IPS-18a (cell line): ENCODE measurements at regions not wholly inside any gene's neighbourhood (a gene's known extent, or its start where the extent isn't known, plus 50 kb on each side); places are given as distances from the start of the nearest gene placed in this dataset.
"Not testable (repeated sequence)": the region's sequence is repeated elsewhere in the genome, so short reads cannot be mapped to it uniquely, and the experiment has no call there.

Experiments
- H3K27ac ChIP-seq: one replicate; pipeline ENCODE4 v1.5.1; 2013; ENCODE audit warnings: low read length
- H3K27me3 ChIP-seq: one replicate; pipeline ENCODE4 v1.6.1; 2013; ENCODE audit warnings: mild to moderate bottlenecking, low read length; ENCODE audit not compliant: control insufficient read depth, insufficient read depth
- H3K36me3 ChIP-seq: one replicate; pipeline ENCODE4 v1.6.1; 2013; ENCODE audit warnings: low read depth, low read length; ENCODE audit not compliant: control insufficient read depth
- H3K4me1 ChIP-seq: one replicate; pipeline ENCODE4 v1.6.1; 2013; ENCODE audit warnings: low read depth, low read length; ENCODE audit not compliant: control insufficient read depth
- H3K4me3 ChIP-seq: one replicate; pipeline ENCODE4 v1.5.1; 2013; ENCODE audit warnings: low read length
- H3K9ac ChIP-seq: one replicate; pipeline ENCODE4 v1.6.1; 2013; ENCODE audit warnings: mild to moderate bottlenecking, low read length, moderate library complexity
- H3K9me3 ChIP-seq: one replicate; pipeline ENCODE4 v1.6.1; 2013; ENCODE audit warnings: low read depth, low read length; ENCODE audit not compliant: control insufficient read depth

DNA sequence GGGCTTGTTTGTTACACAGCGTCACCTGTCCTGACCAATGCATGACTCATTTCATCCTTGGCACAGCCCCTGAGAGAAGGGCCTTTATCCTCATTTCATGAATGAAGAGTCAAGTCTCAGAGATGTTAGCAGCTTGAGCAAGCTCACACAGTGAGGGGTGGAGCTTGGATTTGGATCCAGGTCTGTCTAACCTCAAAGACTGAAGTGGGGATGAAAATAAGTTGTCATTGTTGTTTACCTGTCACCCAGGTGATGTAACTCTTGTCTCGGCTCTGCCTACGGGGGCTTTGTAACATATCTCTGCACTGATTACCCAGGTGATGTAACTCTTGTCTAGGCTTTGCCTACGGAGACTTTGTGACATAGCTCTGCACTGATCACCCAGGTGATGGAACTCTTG lies 4218.2 kb upstream of the OR11H1 start:
- H3K36me3 ChIP-seq, H3K9ac ChIP-seq, H3K27ac ChIP-seq, H3K27me3 ChIP-seq, H3K4me1 ChIP-seq, H3K4me3 ChIP-seq: not testable (repeated sequence)
- peaks cover 68% of the 10 kb centered on the region for H3K9me3 ChIP-seq

DNA sequence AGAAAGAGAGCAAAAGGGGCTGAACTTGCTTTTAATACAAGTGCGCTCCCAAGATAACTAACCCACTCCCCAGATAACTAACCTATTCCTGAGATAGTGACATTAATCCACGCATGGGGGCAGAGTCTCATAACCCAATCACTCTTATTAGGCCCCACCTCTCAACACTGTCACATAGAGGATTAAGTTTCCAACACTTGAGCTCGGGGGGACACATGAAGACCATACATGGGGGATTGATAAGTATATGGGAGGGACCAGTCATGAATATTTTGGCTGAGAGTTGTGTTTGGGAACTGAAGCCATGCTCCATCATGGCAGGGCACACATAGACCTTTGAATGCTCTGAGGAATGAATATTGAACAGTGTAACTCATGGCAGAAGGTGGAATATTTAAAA lies 4217.3 kb upstream of the OR11H1 start:
- H3K9me3 ChIP-seq: peaks cover 67% of the 10 kb centered on the region
- not testable (repeated sequence) for H3K27me3 ChIP-seq, H3K9ac ChIP-seq, H3K4me1 ChIP-seq, H3K36me3 ChIP-seq, H3K4me3 ChIP-seq, H3K27ac ChIP-seq

DNA sequence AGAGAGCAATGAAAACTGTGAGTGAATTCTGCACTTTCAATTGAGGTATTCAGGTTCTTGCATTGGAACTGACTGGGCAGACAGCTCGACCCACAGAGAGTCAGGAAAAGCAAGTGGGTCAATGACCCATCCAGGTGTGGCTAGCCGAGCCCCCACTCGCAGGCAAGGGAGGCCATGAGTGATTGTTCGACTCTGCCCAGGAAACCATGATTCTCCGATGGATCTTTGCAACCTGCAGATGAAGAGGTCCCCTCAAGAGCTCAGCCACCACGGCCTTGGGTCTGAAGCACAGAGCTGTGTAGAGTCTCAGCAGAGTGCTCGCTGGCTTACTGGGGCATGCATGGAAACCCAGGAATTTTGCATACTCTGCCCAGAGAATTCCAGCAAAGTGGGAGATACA lies 4215.4 kb upstream of the OR11H1 start:
- peaks cover 63% of the 10 kb centered on the region for H3K9me3 ChIP-seq
- H3K4me1 ChIP-seq, H3K9ac ChIP-seq, H3K4me3 ChIP-seq, H3K27ac ChIP-seq, H3K36me3 ChIP-seq, H3K27me3 ChIP-seq: not testable (repeated sequence)

DNA sequence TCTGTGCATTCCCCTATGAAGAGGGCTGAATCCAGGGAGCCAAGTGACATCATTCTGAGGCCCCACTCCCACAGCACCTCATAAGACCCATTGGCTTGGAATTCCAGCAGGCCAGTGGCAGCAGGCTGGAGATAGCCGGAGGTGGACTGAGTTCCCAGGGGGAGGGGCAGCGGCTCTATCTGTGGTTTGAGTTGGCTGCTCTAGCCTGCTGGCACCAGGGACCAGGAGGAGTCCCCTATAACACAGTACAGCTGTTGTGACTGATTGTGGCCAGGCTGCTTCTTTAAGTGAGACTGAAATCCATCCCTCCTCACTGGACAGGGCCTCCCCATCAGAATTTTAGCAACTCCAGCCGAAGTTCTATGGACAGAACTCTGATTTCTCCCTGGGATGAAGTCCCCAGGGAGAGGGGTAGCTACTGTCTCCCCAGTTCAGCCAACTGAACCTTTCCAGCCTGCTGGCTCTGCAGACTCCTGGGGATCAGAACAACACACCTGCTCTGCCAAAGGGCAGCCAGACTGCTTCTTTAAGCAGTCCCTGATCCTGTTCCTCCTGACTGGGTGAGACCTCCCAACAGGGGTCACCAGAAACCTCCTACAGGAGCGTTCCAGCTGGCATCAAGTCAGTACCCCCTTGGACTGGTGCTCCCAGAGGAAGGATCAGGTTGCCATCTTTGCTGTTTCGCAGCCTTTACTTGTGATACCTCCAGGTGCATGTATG lies 4214.8 kb upstream of the OR11H1 start:
- H3K4me1 ChIP-seq, H3K27ac ChIP-seq, H3K27me3 ChIP-seq, H3K4me3 ChIP-seq, H3K36me3 ChIP-seq, H3K9ac ChIP-seq: not testable (repeated sequence)
- H3K9me3 ChIP-seq: peaks cover 57% of the 10 kb centered on the region

DNA sequence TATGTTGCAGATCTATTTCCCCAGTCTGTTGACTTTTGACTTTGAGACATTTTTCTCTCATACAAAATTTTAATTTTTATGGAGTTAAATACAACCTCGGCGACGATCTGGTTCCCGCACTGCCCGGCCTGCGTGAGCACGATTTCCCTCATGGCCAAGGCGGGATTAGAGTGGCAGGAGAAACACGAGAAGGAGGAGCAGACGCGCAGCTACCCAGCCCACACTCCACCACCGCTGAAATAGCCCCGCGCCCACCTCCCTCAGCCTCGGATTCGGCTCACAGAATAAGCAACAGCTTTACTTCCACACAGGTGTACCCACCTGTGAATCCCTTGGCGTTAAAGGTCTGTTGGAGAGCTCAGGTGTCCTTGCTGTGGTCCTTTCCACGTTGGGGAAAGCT lies 4209.4 kb upstream of the OR11H1 start:
- not testable (repeated sequence) for H3K27ac ChIP-seq, H3K27me3 ChIP-seq, H3K4me1 ChIP-seq, H3K4me3 ChIP-seq, H3K9ac ChIP-seq, H3K36me3 ChIP-seq
- peaks cover 21% of the 10 kb centered on the region for H3K9me3 ChIP-seq

DNA sequence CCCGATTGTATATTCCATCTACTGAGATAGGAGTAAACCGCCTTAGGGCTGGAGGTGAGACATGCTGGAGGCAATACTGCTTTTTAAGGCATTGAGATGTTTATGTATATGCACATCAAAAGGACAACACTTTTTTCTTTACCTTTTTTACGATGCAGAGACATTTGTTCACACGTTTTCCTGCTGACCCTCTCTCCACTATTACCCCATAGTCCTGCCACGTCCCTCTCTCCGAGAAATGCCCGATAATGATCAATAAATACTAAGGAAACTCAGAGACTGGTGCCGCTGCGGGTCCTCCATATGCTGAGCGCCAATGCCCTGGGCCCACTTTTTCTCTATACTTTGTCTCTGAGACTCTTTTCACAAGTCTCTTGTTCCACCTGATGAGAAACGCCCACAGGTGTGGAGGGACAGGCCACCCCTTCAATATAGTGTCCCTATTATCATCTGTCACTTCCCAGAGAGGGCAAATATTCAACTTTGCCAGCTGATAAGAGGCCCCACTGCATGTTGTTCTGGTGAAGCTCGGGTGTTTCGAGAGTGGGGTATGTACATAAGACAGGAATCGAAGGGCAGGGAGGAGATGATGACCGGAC lies 4203.5 kb upstream of the OR11H1 start:
- not testable (repeated sequence) for H3K9ac ChIP-seq, H3K27me3 ChIP-seq, H3K4me1 ChIP-seq, H3K36me3 ChIP-seq, H3K4me3 ChIP-seq, H3K27ac ChIP-seq
- peaks cover 52% of the 10 kb centered on the region for H3K9me3 ChIP-seq

DNA sequence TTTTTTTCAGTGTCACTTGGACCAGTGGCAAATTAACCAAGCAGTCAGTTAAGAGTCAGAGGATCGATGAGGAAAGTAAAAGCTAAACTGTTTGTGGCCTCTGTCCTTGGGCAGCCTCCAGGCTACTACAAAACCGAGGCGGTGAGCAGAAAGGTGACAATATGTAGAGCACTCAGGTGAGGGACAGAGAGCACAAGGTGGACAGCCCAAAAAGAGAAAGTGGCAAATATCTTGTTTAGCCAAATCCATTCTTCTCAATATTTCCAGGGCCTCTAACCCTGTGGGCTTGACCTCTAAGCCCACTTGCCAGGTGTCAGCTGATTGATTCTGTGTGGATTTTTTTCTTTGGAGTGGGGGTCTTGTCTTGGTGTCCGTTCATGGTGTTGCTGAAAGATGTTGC lies 4202.2 kb upstream of the OR11H1 start:
- Histone ChIP-seq H3K27me3 (no peaks in the 10 kb centered on the region), H3K27ac (no peak overlapping the region), H3K9ac (no peak overlapping the region), H3K36me3 (no peaks in the 10 kb centered on the region), H3K4me1 (no peaks in the 10 kb centered on the region), H3K4me3 (no peak overlapping the region), H3K9me3 (peaks cover 52% of the 10 kb centered on the region)

DNA sequence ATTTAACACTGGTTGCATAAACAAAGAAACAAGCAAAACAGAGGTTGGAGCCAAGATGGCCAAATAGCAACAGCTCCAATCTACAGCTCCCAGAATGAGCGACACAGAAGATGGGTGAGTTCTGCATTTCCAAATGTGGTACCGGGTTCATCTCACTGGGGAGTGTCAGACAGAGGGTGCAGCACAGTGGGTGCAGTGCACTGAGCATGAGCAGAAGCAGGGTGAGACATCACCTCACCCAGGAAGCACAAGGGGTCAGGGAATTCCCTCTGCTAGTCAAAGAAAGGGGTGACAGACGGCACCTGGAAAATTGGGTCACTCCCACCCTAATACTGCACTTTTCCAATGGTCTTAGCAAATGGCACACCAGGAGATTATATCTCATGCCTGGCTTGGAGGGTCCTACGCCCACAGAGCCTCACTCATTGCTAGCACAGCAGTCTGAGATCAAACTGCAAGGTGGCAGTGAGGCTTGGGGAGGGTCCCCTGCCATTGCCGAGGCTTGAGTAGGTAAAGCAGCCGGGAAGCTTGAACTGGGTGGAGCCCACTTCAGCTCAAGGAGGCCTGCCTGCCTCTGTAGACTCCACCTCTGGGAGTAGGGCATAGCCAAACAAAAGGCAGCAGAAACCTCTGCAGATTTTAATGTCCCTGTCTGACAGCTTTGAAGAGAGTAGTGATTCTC lies 4186.5 kb upstream of the OR11H1 start:
- not testable (repeated sequence) for H3K9ac ChIP-seq, H3K27ac ChIP-seq, H3K27me3 ChIP-seq, H3K4me3 ChIP-seq, H3K4me1 ChIP-seq, H3K36me3 ChIP-seq
- peaks cover 45% of the 10 kb centered on the region for H3K9me3 ChIP-seq

DNA sequence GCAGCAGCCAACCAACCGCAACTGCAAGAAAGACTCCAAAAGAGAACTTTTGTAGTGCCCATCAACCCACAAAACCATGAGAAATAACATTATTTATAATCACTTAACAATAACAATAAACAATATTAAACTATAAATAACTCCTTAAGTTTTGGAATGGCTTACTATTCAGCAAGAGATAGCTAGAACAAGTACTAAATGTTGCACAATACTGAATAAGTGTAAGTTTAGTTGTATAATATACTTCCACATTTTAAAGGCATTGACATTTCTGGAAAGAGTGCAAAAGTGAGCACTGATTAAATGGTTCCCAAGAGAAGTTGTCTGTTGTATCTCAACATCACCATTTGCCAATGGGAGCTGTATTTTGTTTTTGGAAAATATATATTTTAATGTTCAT lies 4176.8 kb upstream of the OR11H1 start:
- not testable (repeated sequence) for H3K4me3 ChIP-seq, H3K4me1 ChIP-seq, H3K27me3 ChIP-seq, H3K36me3 ChIP-seq, H3K9ac ChIP-seq, H3K27ac ChIP-seq
- peaks cover 63% of the 10 kb centered on the region for H3K9me3 ChIP-seq

DNA sequence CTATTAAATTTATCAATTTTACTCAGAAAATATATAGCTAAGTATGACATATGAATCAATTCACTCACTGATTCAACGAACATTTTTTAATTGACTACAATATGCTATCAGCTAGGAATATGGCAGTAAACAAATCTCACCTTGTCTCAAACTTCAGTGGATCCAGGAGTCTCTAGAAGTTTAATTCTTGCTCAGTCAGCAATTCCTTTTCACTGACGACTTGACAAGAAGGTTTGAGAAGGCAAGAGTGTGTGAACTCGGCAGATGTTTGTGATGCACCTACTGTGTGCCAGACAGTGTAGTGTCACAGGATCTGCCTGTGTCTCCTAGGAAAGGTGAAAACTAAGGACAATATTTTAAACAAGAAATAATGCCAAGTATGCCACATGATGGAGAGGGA lies 4175.7 kb upstream of the OR11H1 start:
- not testable (repeated sequence) for H3K36me3 ChIP-seq, H3K27ac ChIP-seq, H3K4me3 ChIP-seq, H3K27me3 ChIP-seq, H3K4me1 ChIP-seq, H3K9ac ChIP-seq
- peaks cover 62% of the 10 kb centered on the region for H3K9me3 ChIP-seq

DNA sequence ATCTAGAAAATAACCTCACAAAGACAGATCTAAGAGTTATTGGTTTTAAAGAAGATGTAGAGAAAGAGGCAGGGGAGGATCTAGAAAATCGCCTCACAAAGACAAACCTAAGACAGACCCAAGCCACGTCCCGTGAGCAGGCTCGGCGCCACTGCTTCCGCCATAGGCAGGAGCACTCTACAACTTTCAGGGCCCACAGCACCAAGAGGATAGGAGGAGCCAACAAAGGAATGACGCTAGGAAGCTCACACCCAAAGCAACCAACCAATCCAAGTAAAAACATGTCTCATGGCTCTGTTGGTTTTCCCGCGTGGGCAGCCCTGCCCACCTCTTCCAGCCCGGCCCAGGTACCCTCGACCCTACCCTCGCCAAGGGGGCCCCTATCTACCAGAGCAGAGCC lies 4167.4 kb upstream of the OR11H1 start:
- Histone ChIP-seq H3K4me1 (no peaks in the 10 kb centered on the region), H3K9me3 (peaks cover 67% of the 10 kb centered on the region), H3K27ac (no peak overlapping the region), H3K36me3 (no peaks in the 10 kb centered on the region), H3K27me3 (no peaks in the 10 kb centered on the region), H3K4me3 (no peak overlapping the region), H3K9ac (no peak overlapping the region)

DNA sequence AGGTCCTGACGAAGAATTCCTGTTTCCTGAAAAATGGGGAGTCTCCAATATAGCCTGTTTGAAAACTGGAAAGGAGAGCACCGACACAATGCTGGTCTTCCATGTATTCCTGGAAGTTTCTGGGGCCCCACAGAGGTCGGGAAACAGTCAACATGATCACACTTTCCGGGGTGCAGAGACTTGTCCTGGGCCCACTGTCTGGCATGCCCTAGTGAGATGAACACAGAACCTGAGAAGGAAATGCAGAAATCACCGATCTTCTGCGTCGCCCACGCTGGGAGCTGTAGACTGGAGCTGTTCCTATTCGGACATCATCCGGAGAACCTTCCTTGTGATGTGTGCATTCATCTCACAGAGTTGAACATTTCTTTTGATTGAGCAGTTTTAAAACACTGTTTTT lies 4166.5 kb upstream of the OR11H1 start:
- H3K4me3 ChIP-seq, H3K36me3 ChIP-seq, H3K9ac ChIP-seq, H3K4me1 ChIP-seq, H3K27me3 ChIP-seq, H3K27ac ChIP-seq: not testable (repeated sequence)
- H3K9me3 ChIP-seq: peaks cover 67% of the 10 kb centered on the region
